Upper lobe of left lung (tissue), 6 donors: ENCODE measurements at regions not wholly inside any gene's neighbourhood (a gene's known extent, or its start where the extent isn't known, plus 50 kb on each side); places are given as distances from the start of the nearest gene placed in this dataset.
A peak's percentile ranks its signal among the peaks of the same experiment; 100 is the strongest.
"Not testable (repeated sequence)": the region's sequence is repeated elsewhere in the genome, so short reads cannot be mapped to it uniquely, and the experiment has no call there.

Source experiments
- ATAC-seq, 2 donors: fragments of 200-7000 bp; cut with Tn5 transposase; one replicate each; pipeline ENCODE4 v1.9.1; 2022; ENCODE audit warnings: mild to moderate bottlenecking in 2 of 2, moderate library complexity in 2 of 2; ENCODE audit not compliant: low FRiP score in 2 of 2
- DNase-seq, 2 donors: peaks; one replicate each; pipeline ENCODE4 v3.0.0-alpha.2; 2019 to 2020
- H3K27ac ChIP-seq, 4 donors: fragments of 200-600 bp; sonication (generic); one replicate each; pipeline ENCODE4 v1.5.1; 2016 to 2019
- H3K27me3 ChIP-seq, 4 donors: fragments of 200-600 bp; sonication (generic); one replicate each; pipeline ENCODE4 v1.5.1; 2017 to 2019
- H3K36me3 ChIP-seq, 4 donors: fragments of 200-600 bp; sonication (generic); one replicate each; pipeline ENCODE4 v1.5.1; 2016 to 2019
- H3K4me1 ChIP-seq, 4 donors: fragments of 200-600 bp; sonication (generic); one replicate each; pipeline ENCODE4 v1.5.1; 2018 to 2019
- H3K4me3 ChIP-seq, 4 donors: fragments of 200-600 bp; sonication (generic); one replicate each; pipeline ENCODE4 v1.5.1; 2017 to 2019; ENCODE audit warnings: mild to moderate bottlenecking in 2 of 4, moderate library complexity in 1 of 4
- H3K9me3 ChIP-seq, 4 donors: fragments of 200-600 bp; sonication (generic); one replicate each; pipeline ENCODE4 v1.5.1; 2018 to 2019
- EP300 ChIP-seq, 4 donors: sonication (generic); formaldehyde crosslinking; IDR thresholded peaks; one replicate each; pipeline ENCODE4 v1.5.1; 2017; ENCODE audit warnings: antibody characterized with exemption in 4 of 4, control low read depth in 2 of 4
- POLR2A ChIP-seq, 4 donors: fragments of 450-650 bp; IDR thresholded peaks; one replicate each; pipeline ENCODE4 v1.5.1; 2016 to 2017; ENCODE audit warnings: antibody characterized with exemption in 4 of 4, mild to moderate bottlenecking in 2 of 4
- POLR2AphosphoS5 ChIP-seq, 2 donors: sonication (generic); formaldehyde crosslinking; IDR thresholded peaks; one replicate each; pipeline ENCODE4 v1.5.1; 2017; ENCODE audit warnings: antibody characterized with exemption in 2 of 2
- WGBS, 2 donors: methylation state at CpG; one replicate each; pipeline ENCODE4 v1.1.5; 2017 to 2018; 5-methylcytosine and 5-hydroxymethylcytosine counted together
- TF ChIP-seq, protein P1 (sequence below), 6 experiments: fragments of 450-650 bp in 4 of 6; fragments of 200-600 bp in 2 of 6; sonication (generic) in 2 of 6; IDR thresholded peaks; one replicate each; pipeline ENCODE4 v1.5.1; 2016 to 2019; ENCODE audit warnings: antibody characterized with exemption in 6 of 6
- donor health status: DM: no; HTN: no; CAD: no; lungs with moderate emphysema.
- donor health status: DM: no; HTN: yes; CAD: no; lungs with severe emphysema.

DNA sequence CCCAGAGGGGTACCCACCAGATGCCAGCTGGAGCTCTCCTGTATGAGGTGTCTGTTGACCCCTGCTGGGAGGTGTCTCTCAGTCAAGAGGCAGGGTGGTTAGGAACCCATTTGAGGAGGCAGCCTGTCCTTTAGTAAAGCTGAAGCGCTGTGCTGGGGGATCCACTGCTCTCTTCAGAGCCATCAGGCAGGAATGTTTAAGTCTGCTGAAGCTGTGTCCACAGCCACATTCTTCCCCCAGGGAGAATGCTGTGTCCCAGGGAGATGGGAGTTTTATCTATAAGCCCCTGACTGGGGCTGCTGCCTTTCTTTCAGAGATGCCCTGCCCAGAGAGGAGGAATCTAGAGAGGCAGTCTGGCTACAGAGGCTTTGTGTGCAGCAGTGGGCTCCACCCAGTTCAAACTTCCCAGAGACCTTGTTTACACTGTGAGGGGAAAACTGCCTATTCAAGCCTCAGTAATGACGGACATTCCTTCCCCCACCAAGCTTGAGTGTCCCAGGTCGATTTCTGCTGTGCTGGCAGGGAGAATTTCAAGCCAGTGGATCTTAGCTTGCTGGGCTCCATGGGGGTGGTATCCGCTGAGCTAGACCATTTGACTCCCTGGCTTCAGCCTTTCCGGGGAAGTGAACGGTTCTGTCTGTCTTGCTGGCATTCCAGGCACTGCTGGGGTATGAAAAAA is 133.8 kb downstream of the LEPR start:
- peak overlapping the region in 3 of 4 donors; percentile 43 to 55 (median 49) for H3K27ac ChIP-seq
- ATAC-seq, H3K9me3 ChIP-seq, H3K4me3 ChIP-seq, H3K27me3 ChIP-seq, DNase-seq, H3K36me3 ChIP-seq, H3K4me1 ChIP-seq: not testable (repeated sequence)
- peak in 1 of 2 donors; percentile 23 for TF ChIP-seq POLR2AphosphoS5 (IDR thresholded peaks at IDR 0.05)
- WGBS, 2 donors = 54 to 59% methylated on average over 5 to 6 of the region's 6 CpGs

DNA sequence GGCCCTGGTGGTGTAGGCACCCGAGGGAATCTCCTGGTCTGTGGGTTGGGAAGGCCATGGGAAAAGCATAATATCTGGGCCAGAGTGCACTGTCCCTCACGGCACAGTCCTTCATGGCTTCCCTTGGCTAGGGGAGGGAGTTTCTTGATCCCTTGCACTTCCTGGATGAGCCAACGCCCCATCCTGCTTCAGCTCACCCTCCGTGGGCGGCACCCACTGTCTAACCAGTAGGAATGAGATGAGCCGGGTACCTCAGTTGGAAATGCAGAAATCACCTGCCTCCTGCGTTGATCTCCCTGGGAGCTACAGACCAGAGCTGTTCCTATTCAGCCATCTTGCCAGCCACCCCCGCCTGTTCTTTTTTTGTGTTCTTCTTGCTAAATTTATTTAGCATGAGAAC is 134.4 kb downstream of the LEPR start:
- Histone ChIP-seq H3K27me3 (no peaks in the 10 kb centered on the region), H3K4me3 (no peak overlapping the region), H3K27ac (peak overlapping the region in 2 of 4 donors; percentile 43 to 55), H3K9me3 (peaks cover 0 to 5% (median 1%) of the 10 kb centered on the region in 4 donors), H3K36me3 (no peaks in the 10 kb centered on the region), H3K4me1 (no peaks in the 10 kb centered on the region)
- DNase-seq = no peak
- 65 to 88% methylated on average over 5 to 8 of the region's 8 CpGs for WGBS, 2 donors
- TF ChIP-seq EP300 (IDR thresholded peaks at IDR 0.05) (no peak), POLR2A (IDR thresholded peaks at IDR 0.05) (no peak), POLR2AphosphoS5 (IDR thresholded peaks at IDR 0.05) (no peak)
- TF ChIP-seq, protein P1, sequence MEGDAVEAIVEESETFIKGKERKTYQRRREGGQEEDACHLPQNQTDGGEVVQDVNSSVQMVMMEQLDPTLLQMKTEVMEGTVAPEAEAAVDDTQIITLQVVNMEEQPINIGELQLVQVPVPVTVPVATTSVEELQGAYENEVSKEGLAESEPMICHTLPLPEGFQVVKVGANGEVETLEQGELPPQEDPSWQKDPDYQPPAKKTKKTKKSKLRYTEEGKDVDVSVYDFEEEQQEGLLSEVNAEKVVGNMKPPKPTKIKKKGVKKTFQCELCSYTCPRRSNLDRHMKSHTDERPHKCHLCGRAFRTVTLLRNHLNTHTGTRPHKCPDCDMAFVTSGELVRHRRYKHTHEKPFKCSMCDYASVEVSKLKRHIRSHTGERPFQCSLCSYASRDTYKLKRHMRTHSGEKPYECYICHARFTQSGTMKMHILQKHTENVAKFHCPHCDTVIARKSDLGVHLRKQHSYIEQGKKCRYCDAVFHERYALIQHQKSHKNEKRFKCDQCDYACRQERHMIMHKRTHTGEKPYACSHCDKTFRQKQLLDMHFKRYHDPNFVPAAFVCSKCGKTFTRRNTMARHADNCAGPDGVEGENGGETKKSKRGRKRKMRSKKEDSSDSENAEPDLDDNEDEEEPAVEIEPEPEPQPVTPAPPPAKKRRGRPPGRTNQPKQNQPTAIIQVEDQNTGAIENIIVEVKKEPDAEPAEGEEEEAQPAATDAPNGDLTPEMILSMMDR (IDR thresholded peaks at IDR 0.05) = no peak
- no peak for ATAC-seq

DNA sequence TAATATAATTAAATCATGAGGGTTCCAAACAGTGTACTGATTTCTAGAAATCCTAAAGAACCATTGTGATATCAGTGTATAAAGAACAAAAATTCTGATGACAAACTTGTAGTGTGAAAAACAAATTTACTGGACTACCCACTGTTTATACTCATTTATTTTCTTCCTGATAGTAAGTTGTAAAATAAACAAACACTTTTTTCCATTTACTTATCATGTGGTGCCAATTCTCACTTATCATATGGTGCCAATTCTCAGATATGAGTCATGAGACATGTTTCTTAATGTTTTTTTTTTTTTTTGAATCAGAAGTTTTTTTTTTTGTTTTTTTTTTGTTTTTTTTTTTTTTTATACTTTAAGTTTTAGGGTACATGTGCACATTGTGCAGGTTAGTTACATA is 137.7 kb downstream of the LEPR start:
- H3K27me3 ChIP-seq = no peaks in the 10 kb centered on the region
- ATAC-seq (no peak), DNase-seq (no peak)
- H3K9me3 ChIP-seq = peaks cover 0 to 5% (median 1%) of the 10 kb centered on the region in 4 donors
- H3K27ac ChIP-seq = no peak overlapping the region
- no peaks in the 10 kb centered on the region for H3K36me3 ChIP-seq
- no peak for TF ChIP-seq POLR2A (IDR thresholded peaks at IDR 0.05)
- TF ChIP-seq POLR2AphosphoS5 (IDR thresholded peaks at IDR 0.05) = no peak
- no peak for TF ChIP-seq EP300 (IDR thresholded peaks at IDR 0.05)
- TF ChIP-seq, protein P1 (IDR thresholded peaks at IDR 0.05) = no peak
- no peaks in the 10 kb centered on the region for H3K4me1 ChIP-seq
- no peak overlapping the region for H3K4me3 ChIP-seq

DNA sequence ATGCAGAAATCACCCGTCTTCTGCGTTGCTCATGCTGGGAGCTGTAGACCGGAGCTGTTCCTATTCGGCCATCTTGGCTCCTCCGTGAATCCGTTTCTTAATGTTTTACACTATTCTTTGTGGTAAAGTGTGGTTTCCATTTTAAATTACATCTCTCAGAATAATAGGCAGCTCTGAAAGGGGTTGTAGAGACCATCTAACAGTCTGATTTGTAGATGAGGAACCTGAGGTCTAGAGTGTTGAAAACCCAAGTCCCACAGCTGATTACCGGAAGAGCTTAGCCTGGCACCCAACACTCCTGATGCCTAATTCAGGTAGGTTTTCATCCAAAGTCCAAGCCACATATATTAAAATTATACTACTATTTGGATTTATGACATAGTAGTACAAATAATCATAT is 144.0 kb downstream of the LEPR start:
- Histone ChIP-seq H3K27ac (no peak overlapping the region), H3K4me3 (no peak overlapping the region), H3K36me3 (peaks cover 0 to 12% (median 0%) of the 10 kb centered on the region in 4 donors), H3K4me1 (no peaks in the 10 kb centered on the region), H3K27me3 (no peaks in the 10 kb centered on the region), H3K9me3 (no peaks in the 10 kb centered on the region)
- DNase-seq = no peak
- WGBS, 2 donors = 80 to 98% methylated on average over 4 to 7 of the region's 7 CpGs
- ATAC-seq = no peak
- TF ChIP-seq POLR2A (IDR thresholded peaks at IDR 0.05) (no peak), POLR2AphosphoS5 (IDR thresholded peaks at IDR 0.05) (no peak), EP300 (IDR thresholded peaks at IDR 0.05) (no peak)
- TF ChIP-seq, protein P1 (IDR thresholded peaks at IDR 0.05) = no peak

DNA sequence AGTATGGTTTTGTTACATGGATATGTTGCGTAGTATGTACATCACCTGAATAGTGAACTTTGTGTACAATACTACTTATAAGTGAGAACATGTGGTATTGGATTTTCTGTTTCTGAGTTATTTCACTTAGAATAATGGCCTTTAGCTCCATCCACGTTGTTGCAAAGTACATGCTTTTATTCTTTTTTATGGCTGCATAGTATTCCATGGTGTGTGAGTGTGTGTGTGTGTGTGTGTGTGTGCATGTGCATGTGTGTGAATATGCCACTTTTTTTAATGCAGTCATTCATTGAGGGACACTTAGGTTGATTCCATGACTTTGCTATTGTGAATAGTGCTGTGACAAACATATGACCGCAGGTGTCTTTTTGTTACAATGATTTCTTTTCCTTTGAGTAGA is 147.8 kb downstream of the LEPR start:
- TF ChIP-seq EP300 (IDR thresholded peaks at IDR 0.05) (no peak), POLR2A (IDR thresholded peaks at IDR 0.05) (no peak), POLR2AphosphoS5 (IDR thresholded peaks at IDR 0.05) (no peak)
- TF ChIP-seq, protein P1 (IDR thresholded peaks at IDR 0.05) = no peak
- 77% methylated on average over 3 of the region's 3 CpGs for WGBS, 2 donors
- Histone ChIP-seq H3K9me3 (no peaks in the 10 kb centered on the region), H3K4me1 (no peaks in the 10 kb centered on the region), H3K4me3 (no peak overlapping the region), H3K27ac (no peak overlapping the region), H3K36me3 (peaks cover 0 to 12% (median 0%) of the 10 kb centered on the region in 4 donors), H3K27me3 (no peaks in the 10 kb centered on the region)
- ATAC-seq (no peak), DNase-seq (no peak)
